ENCODE measurements at regions not wholly inside any gene's neighbourhood (a gene's known extent, or its start where the extent isn't known, plus 50 kb on each side); places are given as distances from the start of the nearest gene placed in this dataset.

GRCh38 chr9:99326917-99327189 is 104.8 kb downstream of the SEC61B start:
- DNase-seq (ENCODE audit: low read depth in 2 of 2), result no peak

DNA sequence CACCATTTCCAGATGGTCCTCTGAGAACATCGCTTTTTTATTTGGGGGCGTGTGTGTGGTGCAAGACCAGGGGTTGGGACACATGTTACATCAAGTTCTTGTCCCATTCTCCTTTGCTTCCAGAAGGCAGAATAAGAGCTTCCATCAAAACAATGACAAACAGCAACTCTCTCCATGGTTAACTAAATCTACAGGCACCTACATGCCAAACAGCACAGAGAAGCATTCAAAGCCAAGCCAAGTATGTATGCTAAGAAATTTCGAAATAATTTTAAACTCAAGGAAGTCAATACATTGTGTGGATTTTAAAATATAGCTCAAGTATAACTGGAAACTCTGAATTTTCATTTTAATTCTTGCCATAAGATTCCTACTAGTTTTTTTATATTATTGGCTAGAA is 105.6 kb downstream of the SEC61B start:
- no peak for DNase-seq (ENCODE audit: low read depth in 2 of 2)

DNA sequence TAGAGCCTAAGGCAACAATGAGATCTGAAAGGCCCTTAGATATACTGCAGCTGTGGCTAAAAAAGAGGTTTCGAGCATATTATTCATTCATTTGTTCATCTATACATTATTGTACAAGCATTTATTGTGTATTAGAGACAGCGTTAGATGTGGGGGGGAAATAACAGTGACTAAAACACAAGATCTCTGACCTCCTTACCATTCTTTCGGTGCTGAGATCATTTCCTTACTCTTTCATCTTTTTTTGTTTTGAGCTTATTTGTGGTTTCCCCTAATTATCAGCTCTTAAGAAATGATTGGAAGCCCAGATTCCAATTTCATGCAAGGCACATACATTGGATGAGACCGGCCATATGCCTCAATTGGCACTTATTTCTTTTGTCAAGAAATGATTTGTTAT is 113.2 kb downstream of the SEC61B start:
- DNase-seq (ENCODE audit: low read depth in 2 of 2), result no peak

DNA sequence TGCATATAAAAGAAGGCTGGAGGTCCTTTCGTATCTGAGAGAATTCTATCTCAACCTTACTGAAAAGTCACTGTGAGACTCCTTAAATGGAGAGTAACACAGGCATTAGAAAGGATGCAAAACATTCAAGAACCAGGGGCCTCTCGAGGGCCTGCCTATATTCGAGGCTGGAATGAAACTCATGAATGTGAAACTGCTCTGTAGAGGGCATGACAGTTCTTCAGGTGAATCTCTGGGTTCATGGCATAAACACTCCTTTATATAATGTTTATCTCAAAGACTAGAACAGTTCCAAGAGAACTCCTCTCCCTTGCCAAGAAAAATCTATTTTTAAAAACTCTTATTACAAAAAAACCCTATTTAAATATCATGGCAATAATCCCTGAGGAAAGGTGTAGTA is 113.9 kb downstream of the SEC61B start:
- no peak for DNase-seq (ENCODE audit: low read depth in 2 of 2)

DNA sequence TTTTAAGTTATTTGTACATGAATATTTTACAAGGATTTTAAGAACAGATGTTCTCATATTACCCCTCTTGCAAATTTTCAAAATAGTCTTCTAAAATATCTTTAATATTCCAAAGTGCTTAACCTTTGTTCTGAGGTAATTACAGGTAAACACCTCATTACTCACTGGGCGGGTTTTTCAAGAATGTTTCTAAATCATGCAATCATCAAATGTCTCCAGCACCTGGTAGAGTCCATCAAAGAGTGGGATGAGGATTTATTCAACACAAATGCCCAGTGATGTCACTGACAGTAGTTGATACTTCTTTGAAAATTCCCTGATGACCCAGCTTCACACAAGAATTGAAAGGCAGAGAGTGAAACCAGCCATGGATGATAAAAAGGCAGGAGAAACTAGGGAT is 114.4 kb downstream of the SEC61B start:
- DNase-seq (ENCODE audit: low read depth in 2 of 2), result no peak

- no peak for DNase-seq (ENCODE audit: low read depth in 2 of 2)
These were observed 118.2 kb downstream of the SEC61B start for GRCh38 chr9:99340281-99340680.

DNA sequence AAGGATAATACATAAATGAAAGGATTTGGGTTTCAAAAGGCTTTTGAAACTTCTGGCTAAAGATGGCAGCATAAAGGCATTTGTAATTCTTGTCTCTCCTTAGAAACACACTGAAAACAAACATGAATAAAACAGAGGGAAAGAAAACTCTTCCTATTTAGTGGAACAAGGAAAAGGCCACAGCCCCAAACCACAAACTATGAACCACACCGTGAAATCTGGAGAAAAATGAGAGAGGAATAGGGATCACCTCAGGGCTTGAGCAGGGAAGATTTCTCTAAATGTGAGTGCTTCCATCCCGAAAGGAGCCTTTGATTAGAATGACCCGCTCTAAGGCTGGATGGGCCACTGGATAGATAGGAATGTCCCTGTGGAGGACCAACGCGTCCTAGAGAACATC is 119.6 kb downstream of the SEC61B start:
- DNase-seq (ENCODE audit: low read depth in 2 of 2), result no peak

DNA sequence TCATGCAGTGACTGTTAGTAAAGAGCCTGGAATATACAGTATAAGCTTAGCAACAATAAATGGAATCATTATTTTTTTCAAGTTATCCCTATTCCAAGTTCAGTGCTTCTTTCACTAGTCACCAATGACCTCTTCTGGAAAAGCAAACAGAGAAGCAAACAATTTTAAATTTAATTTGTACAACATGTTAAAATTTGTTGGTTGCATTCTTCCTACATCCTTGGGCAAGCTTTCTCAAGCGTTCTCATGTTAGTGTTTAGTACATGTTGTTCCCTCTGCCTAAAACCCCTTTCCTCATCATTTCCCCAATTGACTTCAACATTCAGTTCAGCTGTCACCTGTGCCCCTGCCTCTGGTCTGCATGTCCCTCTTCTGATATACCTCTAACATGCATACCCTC is 123.4 kb downstream of the SEC61B start:
- no peak for DNase-seq (ENCODE audit: low read depth in 2 of 2)

DNA sequence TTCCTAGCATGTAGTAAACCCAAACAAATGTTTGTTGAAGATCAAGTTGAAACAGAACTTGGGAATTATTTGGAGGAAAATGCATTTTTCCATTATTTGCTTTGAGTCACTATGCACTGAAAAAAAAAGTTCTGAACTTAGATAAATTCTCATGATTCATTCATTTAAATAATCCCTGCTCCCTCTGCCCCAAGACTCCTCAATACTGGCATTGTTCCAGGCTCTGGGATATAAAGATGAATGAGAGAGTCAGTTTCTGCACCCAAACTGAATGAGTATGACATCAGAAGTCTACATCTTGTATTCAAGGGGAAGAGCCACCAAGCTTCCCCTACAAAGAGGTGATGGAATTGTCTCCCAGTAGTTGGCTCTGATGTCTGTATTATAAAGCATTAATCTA is 123.9 kb downstream of the SEC61B start:
- DNase-seq (ENCODE audit: low read depth in 2 of 2), result no peak

DNA sequence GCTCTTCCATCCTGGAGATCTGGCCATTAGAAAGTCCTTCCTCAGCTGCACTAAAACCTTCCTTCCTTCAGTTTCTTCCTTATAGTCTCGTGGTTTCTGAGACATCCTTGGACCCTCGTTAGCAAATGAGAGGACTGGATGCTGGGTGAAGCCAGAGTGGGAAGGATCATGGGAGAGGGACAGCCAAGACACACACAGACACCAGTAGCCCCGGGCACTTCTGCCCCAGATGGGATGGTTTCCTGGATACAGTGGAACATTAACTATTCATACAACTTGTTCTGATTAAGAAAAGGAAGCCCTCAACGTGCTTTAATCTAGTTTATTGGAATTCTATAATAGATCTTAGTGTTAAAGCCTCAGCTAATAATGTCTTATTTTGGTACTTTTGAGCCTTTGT is 125.5 kb downstream of the SEC61B start:
- no peak for DNase-seq (ENCODE audit: low read depth in 2 of 2)

DNA sequence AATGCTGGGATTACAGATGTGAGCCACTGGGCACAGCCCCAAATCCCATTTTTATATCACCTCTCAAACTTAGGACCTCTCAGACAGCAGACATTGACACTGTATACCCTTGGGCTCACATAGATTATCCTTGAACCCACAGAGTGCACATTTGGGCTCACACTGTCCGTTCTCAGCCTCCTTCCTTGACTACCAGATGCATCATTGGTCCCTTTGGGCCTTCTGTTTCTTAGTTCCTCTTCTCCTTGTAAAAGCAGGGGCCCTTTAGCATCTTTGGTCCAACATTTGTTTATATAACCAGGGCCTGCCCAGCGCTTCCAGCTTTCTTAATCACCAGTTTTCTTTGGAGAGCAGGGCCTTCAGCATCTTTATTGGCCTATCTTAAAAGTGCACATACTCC is 126.2 kb downstream of the SEC61B start:
- no peak for DNase-seq (ENCODE audit: low read depth in 2 of 2)

- DNase-seq (ENCODE audit: low read depth in 2 of 2), result no peak
These were observed 127.8 kb downstream of the SEC61B start for GRCh38 chr9:99349870-99350269.

GRCh38 chr9:99350461-99350860 is 128.4 kb downstream of the SEC61B start:
- no peak for DNase-seq (ENCODE audit: low read depth in 2 of 2)

GRCh38 chr9:99351647-99352046 is 129.6 kb downstream of the SEC61B start:
- DNase-seq (ENCODE audit: low read depth in 2 of 2), result no peak

DNA sequence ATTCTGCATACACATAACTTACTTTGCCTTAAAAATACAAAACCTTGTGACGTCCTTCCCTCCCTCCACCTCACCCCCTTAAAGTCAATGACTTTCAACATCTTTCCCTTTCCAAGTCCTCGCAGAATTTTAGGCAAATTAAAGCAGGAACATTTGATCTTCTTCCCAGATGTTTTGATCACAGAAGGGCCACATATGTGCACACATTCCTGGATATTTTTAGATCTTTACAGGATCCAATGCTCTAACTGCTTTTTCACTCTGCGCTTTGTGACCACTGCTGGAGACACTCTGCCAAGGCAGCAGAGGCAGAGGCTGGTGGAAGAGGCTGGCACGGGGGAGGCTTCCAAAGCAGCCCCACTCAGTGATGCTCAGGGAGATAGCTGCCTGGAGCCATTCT is 130.7 kb downstream of the SEC61B start:
- DNase-seq (ENCODE audit: low read depth in 2 of 2), result no peak

GRCh38 chr9:99353408-99353807 is 131.3 kb downstream of the SEC61B start:
- DNase-seq (ENCODE audit: low read depth in 2 of 2), result no peak

DNA sequence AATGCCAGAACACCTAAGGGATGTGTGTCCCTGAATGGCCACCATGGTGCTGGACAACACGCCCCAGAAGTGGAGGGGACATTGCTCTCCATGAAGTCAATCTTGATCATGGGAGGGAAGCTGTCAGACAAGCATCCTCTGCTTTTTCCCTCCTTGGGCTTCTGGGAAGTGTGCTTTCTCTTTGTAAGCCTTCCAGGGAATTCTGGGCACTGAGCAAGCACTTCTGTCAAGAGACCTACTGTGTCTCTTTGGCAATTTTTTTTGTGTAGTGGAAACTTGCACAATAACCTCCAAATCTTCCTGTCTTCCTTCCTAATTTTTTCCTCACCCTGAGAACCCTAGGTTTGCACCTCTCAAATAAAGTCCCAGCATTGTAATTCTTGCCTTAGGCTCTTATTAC is 132.0 kb downstream of the SEC61B start:
- DNase-seq (ENCODE audit: low read depth in 2 of 2), result no peak

DNA sequence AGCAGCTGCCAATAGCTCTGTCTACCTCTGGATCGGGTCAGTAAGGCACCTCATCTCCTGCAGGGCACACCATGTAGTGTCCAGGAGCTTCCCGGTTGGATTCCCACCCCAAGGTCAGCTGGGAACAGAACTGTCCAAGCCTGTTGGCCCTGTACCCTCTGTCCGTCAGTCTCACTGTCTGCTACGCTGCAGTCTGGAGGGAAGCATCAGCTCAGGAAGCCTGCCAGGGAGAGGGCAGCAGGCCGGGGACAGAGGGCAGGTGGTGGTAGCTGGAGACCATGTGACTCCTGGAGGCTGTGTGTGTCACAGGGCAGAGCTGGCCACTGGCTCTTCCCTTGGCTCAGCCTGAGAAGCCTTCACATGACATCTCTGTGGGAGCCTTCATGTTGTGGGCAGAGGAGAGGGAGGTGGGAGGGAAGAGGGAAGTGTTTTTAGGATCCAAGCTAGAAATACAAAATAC is 134.5 kb downstream of the SEC61B start:
- no peak for DNase-seq (ENCODE audit: low read depth in 2 of 2)

DNA sequence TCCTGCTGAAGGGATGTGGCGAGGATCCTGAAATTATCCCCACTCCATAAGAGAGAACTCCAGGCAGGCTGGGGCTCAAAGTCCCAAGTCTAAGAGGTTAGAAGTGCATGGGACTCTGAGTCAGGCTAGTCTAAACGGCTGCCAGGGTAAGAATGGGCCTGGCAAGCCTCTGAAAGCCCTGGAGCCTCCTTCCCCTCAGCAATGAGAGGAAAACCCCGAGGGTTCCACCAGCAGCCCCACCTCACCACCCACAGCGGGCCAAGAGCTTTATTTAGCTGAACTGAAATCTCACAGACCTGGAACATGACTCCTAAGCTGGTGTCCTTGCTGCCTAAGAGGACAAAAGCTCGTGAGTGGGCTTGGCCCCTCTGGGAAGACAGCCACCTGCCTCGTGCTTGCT is 135.5 kb downstream of the SEC61B start:
- DNase-seq (ENCODE audit: low read depth in 2 of 2), result no peak

GRCh38 chr9:99358668-99359067 is 136.6 kb downstream of the SEC61B start:
- no peak for DNase-seq (ENCODE audit: low read depth in 2 of 2)

DNA sequence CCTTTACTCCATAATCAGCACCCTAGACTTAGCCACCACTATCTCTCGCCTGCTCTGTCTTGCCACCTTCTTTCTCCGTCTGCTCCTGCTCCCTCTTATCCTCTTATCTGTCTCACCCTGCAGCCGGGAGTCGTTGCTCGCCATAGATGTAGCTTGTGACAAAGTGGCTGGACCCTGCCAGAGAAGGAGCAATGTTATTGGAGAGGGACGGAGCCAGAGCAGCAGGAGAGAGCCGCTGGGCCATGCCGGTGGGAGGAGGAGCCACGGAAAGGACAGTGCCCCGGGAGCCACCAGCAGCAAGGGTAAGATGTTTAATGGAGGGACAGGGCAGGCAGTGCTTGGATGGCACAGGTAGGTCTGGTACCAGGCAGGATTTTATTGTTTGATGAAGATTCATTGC is 137.3 kb downstream of the SEC61B start:
- DNase-seq (ENCODE audit: low read depth in 2 of 2), result no peak

DNA sequence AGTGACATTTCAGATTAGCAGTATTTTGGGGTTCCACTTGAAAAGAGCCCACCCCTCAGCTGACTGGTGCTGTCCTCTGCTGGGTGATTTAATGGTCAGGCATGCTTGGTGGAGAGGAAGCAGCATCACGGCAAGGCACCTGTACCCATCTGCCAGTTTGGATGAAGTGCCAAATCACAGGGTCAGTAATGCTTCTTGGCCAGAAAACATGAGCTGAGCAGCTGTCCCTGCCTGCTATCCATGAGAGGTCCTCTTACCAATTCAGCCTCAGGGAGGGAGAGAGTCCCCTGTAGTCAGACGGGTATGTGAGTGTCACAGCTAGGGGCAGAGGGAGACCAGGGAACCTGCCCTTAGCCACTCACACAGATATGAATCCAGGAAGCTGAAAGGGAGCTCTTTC is 137.9 kb downstream of the SEC61B start:
- DNase-seq (ENCODE audit: low read depth in 2 of 2), result no peak

GRCh38 chr9:99361817-99362216 is 139.7 kb downstream of the SEC61B start:
- no peak for DNase-seq (ENCODE audit: low read depth in 2 of 2)

- no peak for DNase-seq (ENCODE audit: low read depth in 2 of 2)
These were observed 140.2 kb downstream of the SEC61B start for GRCh38 chr9:99362321-99362720.

DNA sequence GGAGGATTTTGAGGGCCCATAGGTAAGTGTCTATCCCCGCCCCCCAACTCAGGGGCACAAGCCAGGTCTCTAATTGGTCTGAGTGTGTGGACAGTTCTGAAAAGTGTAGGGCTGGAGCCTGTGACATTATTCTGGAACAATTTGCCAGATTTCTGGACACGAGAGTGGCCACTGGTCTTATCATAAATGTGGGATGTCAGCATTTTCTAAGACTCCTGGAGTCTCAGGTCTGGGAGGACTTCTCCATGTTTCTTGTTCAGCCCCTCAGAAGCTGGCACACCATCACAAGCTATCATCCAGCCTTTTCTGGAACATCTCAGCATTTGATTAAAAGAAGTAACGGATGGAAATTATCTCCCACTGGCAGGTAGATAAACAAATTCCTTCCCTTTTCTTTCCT is 141.4 kb downstream of the SEC61B start:
- no peak for DNase-seq (ENCODE audit: low read depth in 2 of 2)
